ENCODE measurements at regions not wholly inside any gene's neighbourhood (a gene's known extent, or its start where the extent isn't known, plus 50 kb on each side); places are given as distances from the start of the nearest gene placed in this dataset.

- TF ChIP-seq MYC (IDR thresholded peaks at IDR 0.05; ENCODE audit: low read depth, low read length) = no peak
- no peak for TF ChIP-seq POLR2AphosphoS5 (IDR thresholded peaks at IDR 0.05; ENCODE audit: insufficient read depth, low read depth, low read length)
- no peak for TF ChIP-seq FOS (IDR thresholded peaks at IDR 0.05; ENCODE audit: borderline replicate concordance, insufficient read depth, low read length)
- TF ChIP-seq GATA2 (IDR thresholded peaks at IDR 0.05; ENCODE audit: insufficient read depth, insufficient read length, low read depth, low read length) = no peak
- no peak for TF ChIP-seq POLR2A (IDR thresholded peaks at IDR 0.05; ENCODE audit: low read depth, low read length)
- TF ChIP-seq, protein P1, sequence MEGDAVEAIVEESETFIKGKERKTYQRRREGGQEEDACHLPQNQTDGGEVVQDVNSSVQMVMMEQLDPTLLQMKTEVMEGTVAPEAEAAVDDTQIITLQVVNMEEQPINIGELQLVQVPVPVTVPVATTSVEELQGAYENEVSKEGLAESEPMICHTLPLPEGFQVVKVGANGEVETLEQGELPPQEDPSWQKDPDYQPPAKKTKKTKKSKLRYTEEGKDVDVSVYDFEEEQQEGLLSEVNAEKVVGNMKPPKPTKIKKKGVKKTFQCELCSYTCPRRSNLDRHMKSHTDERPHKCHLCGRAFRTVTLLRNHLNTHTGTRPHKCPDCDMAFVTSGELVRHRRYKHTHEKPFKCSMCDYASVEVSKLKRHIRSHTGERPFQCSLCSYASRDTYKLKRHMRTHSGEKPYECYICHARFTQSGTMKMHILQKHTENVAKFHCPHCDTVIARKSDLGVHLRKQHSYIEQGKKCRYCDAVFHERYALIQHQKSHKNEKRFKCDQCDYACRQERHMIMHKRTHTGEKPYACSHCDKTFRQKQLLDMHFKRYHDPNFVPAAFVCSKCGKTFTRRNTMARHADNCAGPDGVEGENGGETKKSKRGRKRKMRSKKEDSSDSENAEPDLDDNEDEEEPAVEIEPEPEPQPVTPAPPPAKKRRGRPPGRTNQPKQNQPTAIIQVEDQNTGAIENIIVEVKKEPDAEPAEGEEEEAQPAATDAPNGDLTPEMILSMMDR (IDR thresholded peaks at IDR 0.05; ENCODE audit: extremely low read depth in 1 of 2, insufficient read depth in 1 of 2, low read depth in 1 of 2, low read length in 2 of 2) = no peak
- no peak for TF ChIP-seq EZH2 (IDR thresholded peaks at IDR 0.05; ENCODE audit: borderline replicate concordance, low read depth, low read length, severe bottlenecking)
- no peak for TF ChIP-seq JUN (IDR thresholded peaks at IDR 0.05; ENCODE audit: borderline replicate concordance, insufficient read depth, insufficient read length, low read depth)
- no peak for TF ChIP-seq MAX (IDR thresholded peaks at IDR 0.05; ENCODE audit: insufficient read depth, insufficient read length)
- ChIA-PET POLR2A (no interaction called here), CTCF (no interaction called here)
- no peaks in the 10 kb centered on the region for H3K36me3 ChIP-seq (ENCODE audit: control insufficient read depth in 2 of 2, extremely low read depth in 1 of 2, insufficient read depth in 2 of 2, low read length in 2 of 2)
- no TSS peak for BruUV-seq (replicated peaks)
- no peak overlapping the region for H3K27ac ChIP-seq (ENCODE audit: insufficient read depth, low read depth, low read length)
- H3K4me1 ChIP-seq (ENCODE audit: control insufficient read depth, extremely low read depth, insufficient read depth, low read length) = no peaks in the 10 kb centered on the region
- no peak overlapping the region for H3K4me3 ChIP-seq (replicated peaks in 1 of 3; ENCODE audit: insufficient read depth in 1 of 3, low read depth in 1 of 3, low read length in 3 of 3)
- dilution Hi-C loops (cut with MboI; ENCODE audit: extremely low pct_ligation_motif_present, low sequenced_read_pairs) (no loop called here), intact Hi-C loops (cut with micrococcal nuclease) (no loop called here)
- no peak overlapping the region for H3K9ac ChIP-seq (replicated peaks; ENCODE audit: extremely low read depth, insufficient read depth, low read length)
- H3K9me3 ChIP-seq (replicated peaks; ENCODE audit: control insufficient read depth, insufficient read depth, low read length) = no peaks in the 10 kb centered on the region
- H2AFZ ChIP-seq (ENCODE audit: low read depth, low read length) = no peak overlapping the region
- H4K20me1 ChIP-seq (replicated peaks; ENCODE audit: control insufficient read depth, extremely low read depth, insufficient read depth, low read length) = no peaks in the 10 kb centered on the region
- no peak overlapping the region for H3K4me2 ChIP-seq (ENCODE audit: insufficient read depth, low read length)
- FAIRE-seq = peak; percentile 4
- no peaks in the 10 kb centered on the region for H3K79me2 ChIP-seq (ENCODE audit: control insufficient read depth, insufficient read depth, low read length)
- no peak for DNase-seq (ENCODE audit: low read depth, low spot score)
- no peaks in the 10 kb centered on the region for H3K27me3 ChIP-seq (ENCODE audit: control insufficient read depth in 2 of 2, insufficient read depth in 2 of 2, low read length in 2 of 2)
- no peaks in the 10 kb centered on the region for H3K9me1 ChIP-seq (replicated peaks; ENCODE audit: control insufficient read depth, extremely low read depth, insufficient read depth, low read length)
Observed at GRCh38 chr10:125233726-125234125, 73.4 kb upstream of the CTBP2 start.
